BLaER1 treated with 17β-estradiol and CSF1 and Interleukin-3, amounts not matched to agents 10 nM and 100 nM (cell line): ENCODE measurements at regions not wholly inside any gene's neighbourhood (a gene's known extent, or its start where the extent isn't known, plus 50 kb on each side); places are given as distances from the start of the nearest gene placed in this dataset.
A peak's percentile ranks its signal among the peaks of the same experiment; 100 is the strongest.

Experiments
- H3K27ac ChIP-seq, 11 experiments: shearing (Covaris generic); formaldehyde crosslinking; 2 replicates each; pipeline ENCODE4 v1.8.1; 2022
- H3K27me3 ChIP-seq, 11 experiments: shearing (Covaris generic); formaldehyde crosslinking; 2 replicates each; pipeline ENCODE4 v1.8.1; 2022
- H3K36me3 ChIP-seq, 11 experiments: shearing (Covaris generic); formaldehyde crosslinking; 2 replicates each; pipeline ENCODE4 v1.8.1; 2022
- H3K4me1 ChIP-seq, 10 experiments: shearing (Covaris generic); formaldehyde crosslinking; 2 replicates each; pipeline ENCODE4 v1.8.1; 2022
- H3K4me2 ChIP-seq, 11 experiments: shearing (Covaris generic); formaldehyde crosslinking; 2 replicates each; pipeline ENCODE4 v1.8.1; 2022
- H3K4me3 ChIP-seq, 10 experiments: shearing (Covaris generic); formaldehyde crosslinking; 2 replicates each; pipeline ENCODE4 v1.8.1; 2022
- H3K9ac ChIP-seq, 11 experiments: shearing (Covaris generic); formaldehyde crosslinking; 2 replicates each; pipeline ENCODE4 v1.8.1; 2022
- H3K9me3 ChIP-seq, 11 experiments: shearing (Covaris generic); formaldehyde crosslinking; replicated peaks in 1 of 11; 2 replicates each; pipeline ENCODE4 v1.8.1; 2022
- H4K20me1 ChIP-seq, 11 experiments: shearing (Covaris generic); formaldehyde crosslinking; 2 replicates each; pipeline ENCODE4 v1.8.1; 2022
- Cebpa-rat ChIP-seq, 11 experiments: shearing (Covaris generic); IDR thresholded peaks; 2 replicates each; pipeline ENCODE4 v1.8.1; 2022

GRCh38 chr18:75801178-75801577 is 373.7 kb upstream of the SMIM21 start:
- Histone ChIP-seq H3K9me3 (no peaks in the 10 kb centered on the region), H3K36me3 (no peaks in the 10 kb centered on the region), H3K27me3 (peaks cover 0 to 16% (median 0%) of the 10 kb centered on the region in 11 experiments; a peak in 4 of 22 replicates), H3K4me1 (no peaks in the 10 kb centered on the region; a peak in 1 of 20 replicates), H3K4me2 (no peak overlapping the region), H3K4me3 (no peak overlapping the region), H3K27ac (no peak overlapping the region), H3K9ac (no peak overlapping the region), H4K20me1 (no peaks in the 10 kb centered on the region; a peak in 1 of 22 replicates)
- no peak for TF ChIP-seq Cebpa-rat (IDR thresholded peaks at IDR 0.05)

- Histone ChIP-seq H3K9me3 (peaks cover 0 to 3% (median 0%) of the 10 kb centered on the region in 11 experiments; a peak in 1 of 22 replicates), H3K27ac (no peak overlapping the region), H3K4me1 (no peaks in the 10 kb centered on the region; a peak in 1 of 20 replicates), H3K9ac (no peak overlapping the region), H3K4me3 (no peak overlapping the region), H4K20me1 (no peaks in the 10 kb centered on the region; a peak in 1 of 22 replicates), H3K27me3 (peaks cover 0 to 12% (median 0%) of the 10 kb centered on the region in 11 experiments; a peak in 3 of 22 replicates), H3K4me2 (no peak overlapping the region), H3K36me3 (no peaks in the 10 kb centered on the region)
- TF ChIP-seq Cebpa-rat (IDR thresholded peaks at IDR 0.05): no peak
Measured at GRCh38 chr18:75800331-75800648, 372.8 kb upstream of the SMIM21 start.

- H3K9ac ChIP-seq: no peak overlapping the region
- no peak overlapping the region for H3K27ac ChIP-seq
- peaks cover 0 to 12% (median 0%) of the 10 kb centered on the region in 11 experiments; a peak in 3 of 22 replicates for H3K27me3 ChIP-seq
- TF ChIP-seq Cebpa-rat (IDR thresholded peaks at IDR 0.05): no peak
- no peak overlapping the region for H3K4me2 ChIP-seq
- H3K36me3 ChIP-seq: no peaks in the 10 kb centered on the region
- H4K20me1 ChIP-seq: no peaks in the 10 kb centered on the region; a peak in 1 of 22 replicates
- peaks cover 0 to 3% (median 0%) of the 10 kb centered on the region in 11 experiments; a peak in 3 of 22 replicates for H3K9me3 ChIP-seq
- H3K4me1 ChIP-seq: no peaks in the 10 kb centered on the region
- no peak overlapping the region for H3K4me3 ChIP-seq
Measured at GRCh38 chr18:75799449-75800330, 372.2 kb upstream of the SMIM21 start.

GRCh38 chr18:75797046-75797445 is 369.5 kb upstream of the SMIM21 start:
- peaks cover 0 to 4% (median 0%) of the 10 kb centered on the region in 11 experiments; a peak in 1 of 22 replicates for H3K27me3 ChIP-seq
- TF ChIP-seq Cebpa-rat (IDR thresholded peaks at IDR 0.05): no peak
- H3K4me2 ChIP-seq: no peak overlapping the region
- no peaks in the 10 kb centered on the region for H4K20me1 ChIP-seq
- no peaks in the 10 kb centered on the region for H3K36me3 ChIP-seq
- H3K4me1 ChIP-seq: no peaks in the 10 kb centered on the region
- H3K9me3 ChIP-seq: peaks cover 17 to 25% (median 22%) of the 10 kb centered on the region in 11 experiments; a peak in 21 of 22 replicates
- no peak overlapping the region for H3K9ac ChIP-seq
- H3K27ac ChIP-seq: no peak overlapping the region
- no peak overlapping the region for H3K4me3 ChIP-seq

DNA sequence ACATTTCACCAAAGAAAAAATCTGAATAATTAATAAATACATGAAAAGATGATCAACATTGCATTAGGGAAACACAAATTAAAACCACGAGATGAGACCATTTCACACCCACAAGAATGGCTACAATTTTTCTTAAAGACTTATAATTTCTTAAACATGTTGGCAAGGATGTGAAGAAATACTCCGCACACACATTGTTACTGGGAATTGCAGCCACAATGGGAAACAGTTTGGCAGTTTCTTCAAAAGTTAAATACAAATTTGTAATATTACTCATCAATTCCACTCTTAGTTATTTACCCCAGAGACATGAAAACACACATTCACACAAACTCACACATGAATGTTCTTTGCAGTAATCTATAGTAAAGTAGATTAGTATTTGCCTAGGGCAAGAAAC is 363.3 kb upstream of the SMIM21 start:
- H3K27ac ChIP-seq: no peak overlapping the region
- H4K20me1 ChIP-seq: no peaks in the 10 kb centered on the region
- H3K9me3 ChIP-seq: peaks cover 18 to 40% (median 24%) of the 10 kb centered on the region in 11 experiments; a peak in 21 of 22 replicates
- no peaks in the 10 kb centered on the region for H3K4me1 ChIP-seq
- no peak for TF ChIP-seq Cebpa-rat (IDR thresholded peaks at IDR 0.05)
- no peak overlapping the region for H3K9ac ChIP-seq
- no peaks in the 10 kb centered on the region for H3K27me3 ChIP-seq
- no peak overlapping the region for H3K4me2 ChIP-seq
- no peaks in the 10 kb centered on the region for H3K36me3 ChIP-seq
- no peak overlapping the region for H3K4me3 ChIP-seq

- Histone ChIP-seq H3K27ac (no peak overlapping the region), H4K20me1 (no peaks in the 10 kb centered on the region), H3K4me3 (no peak overlapping the region), H3K27me3 (no peaks in the 10 kb centered on the region), H3K4me2 (no peak overlapping the region), H3K9me3 (peaks cover 18 to 40% (median 24%) of the 10 kb centered on the region in 11 experiments; a peak in 21 of 22 replicates), H3K36me3 (no peaks in the 10 kb centered on the region), H3K9ac (no peak overlapping the region), H3K4me1 (no peaks in the 10 kb centered on the region)
- TF ChIP-seq Cebpa-rat (IDR thresholded peaks at IDR 0.05): no peak
Measured at GRCh38 chr18:75790111-75790510, 362.6 kb upstream of the SMIM21 start.

GRCh38 chr18:75785834-75786233 is 358.3 kb upstream of the SMIM21 start:
- H3K27me3 ChIP-seq: no peaks in the 10 kb centered on the region
- peaks cover 0 to 10% (median 5%) of the 10 kb centered on the region in 10 experiments; a peak in 5 of 20 replicates for H3K4me1 ChIP-seq
- H4K20me1 ChIP-seq: no peaks in the 10 kb centered on the region
- H3K4me2 ChIP-seq: no peak overlapping the region
- no peak overlapping the region for H3K27ac ChIP-seq
- H3K4me3 ChIP-seq: no peak overlapping the region
- H3K36me3 ChIP-seq: no peaks in the 10 kb centered on the region
- no peak overlapping the region for H3K9ac ChIP-seq
- peaks cover 0 to 9% (median 0%) of the 10 kb centered on the region in 11 experiments; a peak in 1 of 22 replicates for H3K9me3 ChIP-seq
- TF ChIP-seq Cebpa-rat (IDR thresholded peaks at IDR 0.05): no peak

GRCh38 chr18:75785206-75785605 is 357.7 kb upstream of the SMIM21 start:
- Histone ChIP-seq H3K9ac (no peak overlapping the region), H3K9me3 (peaks cover 0 to 9% (median 0%) of the 10 kb centered on the region in 11 experiments; a peak in 1 of 22 replicates), H3K36me3 (no peaks in the 10 kb centered on the region), H3K4me1 (peaks cover 0 to 10% (median 5%) of the 10 kb centered on the region in 10 experiments; a peak in 5 of 20 replicates), H4K20me1 (no peaks in the 10 kb centered on the region), H3K4me2 (no peak overlapping the region), H3K27ac (no peak overlapping the region), H3K4me3 (no peak overlapping the region), H3K27me3 (no peaks in the 10 kb centered on the region)
- TF ChIP-seq Cebpa-rat (IDR thresholded peaks at IDR 0.05): no peak

DNA sequence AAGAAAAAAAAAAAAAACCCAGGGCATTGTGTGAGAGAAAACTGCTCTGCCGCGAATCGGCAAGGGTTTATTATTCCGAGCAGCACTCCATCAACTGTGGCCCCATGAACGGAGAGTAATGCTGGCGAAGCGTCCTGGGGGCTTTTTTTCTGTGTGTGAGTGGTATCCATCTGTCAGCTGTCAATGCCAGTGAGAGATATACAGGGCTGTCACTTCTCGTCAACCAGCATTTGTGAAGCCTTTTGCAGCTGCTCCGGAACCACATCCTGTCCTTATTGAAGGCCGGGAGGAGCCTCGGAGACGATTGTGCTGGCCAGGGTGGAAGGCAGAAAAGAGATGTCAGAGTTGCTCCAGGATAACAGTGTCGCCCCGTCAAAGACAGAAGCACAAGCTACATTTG is 356.9 kb upstream of the SMIM21 start:
- H3K27ac ChIP-seq: no peak overlapping the region
- H3K4me1 ChIP-seq: peaks cover 0 to 10% (median 5%) of the 10 kb centered on the region in 10 experiments; a peak in 5 of 20 replicates
- peak overlapping the region in 7 of 11 experiments; percentile 2 to 36 (median 31); a peak in 9 of 22 replicates for H3K4me2 ChIP-seq
- no peaks in the 10 kb centered on the region for H4K20me1 ChIP-seq
- H3K36me3 ChIP-seq: no peaks in the 10 kb centered on the region
- H3K9me3 ChIP-seq: peaks cover 0 to 9% (median 0%) of the 10 kb centered on the region in 11 experiments; a peak in 1 of 22 replicates
- no peak overlapping the region for H3K4me3 ChIP-seq
- no peak overlapping the region for H3K9ac ChIP-seq
- no peaks in the 10 kb centered on the region for H3K27me3 ChIP-seq
- TF ChIP-seq Cebpa-rat (IDR thresholded peaks at IDR 0.05): no peak
